IPS DF 4.7 (cell line): ENCODE measurements at regions not wholly inside any gene's neighbourhood (a gene's known extent, or its start where the extent isn't known, plus 50 kb on each side); places are given as distances from the start of the nearest gene placed in this dataset.

Source experiments
- DNase-seq: peaks from one replicate; pipeline ENCODE4 v3.0.0-alpha.2; 2013; ENCODE audit warnings: low spot score; ENCODE audit errors: extremely low read depth

DNA sequence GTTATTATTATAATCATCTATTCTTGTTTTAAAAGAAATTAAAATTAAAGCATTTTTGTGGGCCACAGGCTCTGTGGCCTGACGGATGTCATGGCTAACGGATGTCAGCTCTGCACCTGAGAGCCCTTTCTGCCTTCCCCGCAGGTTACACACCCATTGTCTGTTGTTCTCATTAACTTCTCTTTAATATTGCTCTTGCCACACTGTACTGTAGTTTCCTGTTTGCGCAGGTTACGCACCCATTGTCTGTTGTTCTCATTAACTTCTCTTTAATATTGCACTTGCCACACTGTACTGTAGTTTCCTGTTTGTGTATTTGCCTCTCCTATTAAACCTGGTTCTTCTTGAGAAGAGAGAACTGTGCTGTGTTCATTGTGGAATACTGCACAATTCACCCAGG, 294.4 kb upstream of the PLXNA2 start:
- no peak for DNase-seq

DNA sequence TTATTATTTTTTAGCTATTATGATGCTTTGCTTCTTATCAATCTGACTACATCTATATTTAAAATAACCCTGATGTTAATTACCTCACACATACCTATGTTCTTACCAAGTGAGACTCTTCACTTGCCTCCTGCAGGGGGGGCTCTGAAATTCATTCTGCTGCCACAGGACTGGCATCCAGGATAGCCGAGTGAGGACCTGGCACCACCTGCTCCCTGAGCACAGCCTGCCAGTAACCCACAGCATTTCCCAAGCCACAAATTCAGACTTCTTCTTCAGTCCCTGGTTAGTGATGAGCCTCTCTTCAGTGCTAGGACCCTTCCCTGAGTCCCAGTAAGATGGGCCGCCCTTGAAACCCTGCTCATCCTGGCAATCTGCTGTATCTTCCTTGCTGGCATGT, 296.5 kb upstream of the PLXNA2 start:
- DNase-seq: no peak

DNA sequence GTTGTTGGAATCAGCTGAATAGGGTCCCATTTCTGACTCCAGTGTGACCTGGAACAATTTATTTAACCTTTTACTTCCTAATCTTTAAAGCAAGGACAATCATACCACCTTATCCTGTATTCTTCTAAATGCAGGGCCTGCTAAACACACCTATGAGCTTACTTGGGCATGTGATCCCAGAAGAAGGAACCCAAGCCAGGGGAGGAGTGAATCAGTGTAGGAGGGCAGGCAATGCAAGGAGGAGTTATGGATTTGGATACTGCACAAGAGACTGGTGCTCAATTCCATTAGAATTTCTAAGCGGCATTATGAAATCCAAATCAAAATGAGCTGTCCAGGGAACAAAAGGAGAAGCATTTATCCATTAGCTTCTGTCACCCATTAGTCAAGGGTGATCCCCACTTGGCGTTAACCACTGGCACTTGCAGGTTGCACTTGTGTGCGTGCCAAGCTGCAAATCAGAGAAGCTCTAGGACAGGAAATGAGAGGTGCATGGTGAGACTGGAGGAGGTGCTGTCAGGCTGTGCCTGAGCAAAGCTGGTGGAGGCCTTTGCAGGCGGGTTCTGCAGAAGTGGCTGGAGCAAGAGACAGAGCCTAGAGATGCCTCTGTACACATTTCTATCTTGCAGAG, 297.2 kb upstream of the PLXNA2 start:
- no peak for DNase-seq

DNA sequence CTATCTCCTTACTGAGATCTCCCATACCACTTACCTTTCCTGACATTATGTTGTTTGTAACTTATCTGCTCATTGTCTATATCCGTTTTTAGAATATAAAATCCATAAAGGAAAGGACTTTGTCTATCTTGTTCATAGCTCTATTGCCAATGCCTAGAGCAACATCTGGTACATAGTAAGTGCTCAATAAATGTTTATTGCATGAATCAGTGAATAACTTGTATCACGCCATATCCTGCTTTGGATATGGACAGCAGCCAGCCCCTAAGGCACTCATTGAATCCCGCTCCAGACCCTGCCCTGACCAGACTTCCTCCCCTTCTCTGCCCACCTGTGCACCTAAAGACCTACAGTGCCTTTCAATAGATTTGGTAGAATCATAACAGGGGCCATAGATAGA, 298.1 kb upstream of the PLXNA2 start:
- DNase-seq: no peak

DNA sequence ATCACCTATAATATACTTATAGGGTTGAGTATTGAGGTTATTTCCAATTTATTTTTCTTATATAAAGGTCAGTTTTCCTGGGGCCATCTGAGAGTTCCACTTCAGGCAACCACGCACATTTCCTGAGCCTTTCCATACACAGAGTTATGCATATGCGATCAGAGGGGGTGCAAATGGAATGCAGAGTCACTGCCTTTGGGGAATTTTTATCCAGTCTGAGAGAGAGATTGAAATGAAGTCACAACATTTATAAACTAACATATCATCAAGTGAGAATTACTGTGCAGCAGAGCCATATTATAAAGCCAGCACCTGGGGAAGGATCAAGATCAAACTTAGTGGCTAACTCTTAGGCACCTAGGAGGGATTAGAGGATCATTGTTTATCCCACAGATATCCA, 299.9 kb upstream of the PLXNA2 start:
- no peak for DNase-seq

DNA sequence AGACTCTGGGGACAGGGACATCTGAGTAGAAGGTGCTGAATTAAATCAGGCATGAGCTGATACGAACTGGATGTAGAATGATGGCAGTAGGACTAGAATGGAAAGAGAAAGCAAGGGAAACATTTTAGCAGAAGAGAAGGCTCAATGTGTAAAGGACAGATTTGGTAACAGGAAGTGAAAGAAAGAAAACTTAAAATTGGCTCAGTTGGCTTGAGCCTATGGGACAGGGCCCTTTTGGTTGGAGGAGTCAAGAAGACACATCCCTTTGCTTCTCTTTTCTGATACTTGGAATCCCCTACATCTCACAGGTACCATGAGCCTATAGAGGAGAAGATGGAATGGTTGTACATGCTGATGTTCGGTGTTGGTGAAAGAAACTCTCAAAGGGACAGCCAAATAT, 300.6 kb upstream of the PLXNA2 start:
- DNase-seq: no peak

DNA sequence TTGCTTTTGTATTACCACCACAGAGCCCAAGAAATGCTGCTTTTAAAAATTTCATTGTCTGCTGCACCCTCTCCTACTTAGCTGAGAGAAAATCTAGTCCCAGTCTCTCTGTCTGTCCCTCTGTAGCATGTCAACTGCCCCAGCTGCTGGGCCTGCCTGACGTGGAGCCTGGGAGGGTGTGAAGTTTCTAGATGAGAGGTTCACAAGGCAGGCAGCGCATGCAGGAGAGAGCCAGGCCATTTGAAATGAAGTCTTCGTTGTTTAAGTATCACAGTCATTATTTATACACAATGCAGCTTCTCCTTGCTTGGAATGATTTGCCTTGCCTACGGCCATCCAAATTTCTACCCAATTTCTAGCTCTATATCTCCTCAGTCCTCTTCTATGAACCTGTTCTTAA, 306.8 kb upstream of the PLXNA2 start:
- no peak for DNase-seq

DNA sequence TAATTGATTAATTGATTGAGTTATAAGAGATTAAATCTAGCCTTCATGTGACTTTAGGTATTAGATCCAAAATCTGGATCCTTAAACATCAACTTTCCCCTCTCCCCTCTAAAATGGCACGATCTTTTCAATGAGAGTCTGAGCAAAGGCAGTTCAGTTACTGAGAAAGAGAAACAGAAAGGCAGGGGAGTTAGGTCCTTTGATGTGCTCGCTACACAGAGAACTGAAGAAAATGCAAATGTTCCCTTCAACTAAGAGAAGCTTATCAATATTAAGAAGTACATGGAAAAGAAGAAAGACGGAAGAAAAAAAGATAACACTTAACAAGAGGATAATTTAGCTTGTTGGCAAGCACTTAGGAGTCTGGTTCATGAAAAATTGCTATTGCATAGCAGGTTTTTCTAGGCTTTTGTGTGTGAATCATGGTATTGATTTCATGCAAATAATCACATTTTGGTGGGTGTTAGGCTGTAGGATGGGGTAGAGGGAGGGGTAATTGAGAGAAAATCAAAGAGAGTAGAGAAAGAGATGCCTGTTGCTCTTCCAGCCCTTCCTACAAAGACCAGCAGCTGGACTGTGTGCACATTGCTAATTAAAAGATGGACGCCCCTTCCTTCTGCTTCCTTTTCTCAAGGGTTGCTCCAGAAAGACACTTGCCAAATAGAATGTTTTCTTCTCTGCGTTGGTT, 307.6 kb upstream of the PLXNA2 start:
- DNase-seq: no peak

DNA sequence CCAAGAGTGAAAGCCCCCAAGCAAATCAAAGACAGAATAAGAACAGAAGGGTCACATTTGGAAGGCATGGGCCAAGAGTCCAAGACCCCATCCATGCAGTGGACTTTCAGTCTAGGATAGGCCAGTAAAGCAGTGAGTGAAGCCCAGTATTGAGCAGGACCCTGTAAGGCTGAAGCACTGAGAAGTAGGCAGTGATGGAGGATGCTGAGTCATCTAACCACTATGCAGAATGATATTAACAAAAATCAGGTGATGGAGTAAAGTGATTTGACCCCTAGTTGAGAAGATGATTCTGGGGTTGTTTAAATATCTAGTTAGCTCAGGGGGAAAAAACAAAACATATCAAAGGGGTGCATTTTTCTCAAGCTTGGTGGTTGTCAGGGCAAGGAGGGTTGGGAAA, 308.7 kb upstream of the PLXNA2 start:
- no peak for DNase-seq

DNA sequence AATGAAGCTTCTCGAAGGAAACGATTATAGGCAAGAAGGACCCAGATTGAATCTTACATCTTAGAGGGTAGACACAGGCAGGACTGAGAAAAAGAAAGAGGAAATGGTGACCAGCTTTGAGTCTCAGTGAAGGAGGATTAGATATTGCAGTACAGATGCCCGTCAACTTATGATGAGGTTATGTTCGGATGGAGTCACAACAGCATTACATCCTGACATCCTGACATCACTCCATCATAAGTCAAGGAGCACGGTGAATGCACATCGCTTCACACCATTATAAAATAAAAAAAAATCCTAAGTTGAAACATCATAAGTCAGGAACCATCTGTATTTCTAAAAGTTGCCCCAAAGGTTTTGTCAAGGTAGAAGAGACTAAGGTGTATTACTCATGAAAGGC, 312.3 kb upstream of the PLXNA2 start:
- no peak for DNase-seq

DNA sequence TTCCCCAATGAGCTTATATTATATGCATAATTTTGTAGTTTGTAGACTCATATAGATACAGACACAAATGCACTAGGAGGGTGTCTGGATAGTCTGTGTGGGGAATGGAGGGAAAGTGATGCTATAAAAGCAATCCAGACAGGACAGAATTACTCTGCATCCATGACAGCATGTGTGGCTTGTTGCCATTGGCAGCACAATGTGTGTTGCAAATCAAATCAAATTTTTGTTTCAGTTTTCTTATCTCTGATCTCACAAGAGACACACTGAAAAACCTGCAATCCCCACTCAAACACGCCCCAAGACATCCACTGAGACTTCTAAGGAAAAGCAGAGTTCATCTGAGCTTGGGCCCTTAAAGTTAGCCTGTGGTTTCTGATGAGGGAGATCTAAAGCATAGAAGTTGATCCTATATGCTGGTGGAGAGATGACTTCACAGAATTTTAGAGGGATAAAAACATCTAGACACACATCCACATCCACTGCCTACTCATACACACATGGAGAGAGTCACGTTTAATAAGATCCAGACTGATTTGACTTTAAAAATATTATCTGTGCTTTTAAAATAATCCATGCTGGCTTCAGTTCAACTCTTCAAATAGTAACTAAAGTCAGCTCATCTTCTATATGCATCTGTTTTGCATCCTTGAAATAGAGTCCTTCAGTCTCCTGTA, 313.0 kb upstream of the PLXNA2 start:
- DNase-seq: no peak

DNA sequence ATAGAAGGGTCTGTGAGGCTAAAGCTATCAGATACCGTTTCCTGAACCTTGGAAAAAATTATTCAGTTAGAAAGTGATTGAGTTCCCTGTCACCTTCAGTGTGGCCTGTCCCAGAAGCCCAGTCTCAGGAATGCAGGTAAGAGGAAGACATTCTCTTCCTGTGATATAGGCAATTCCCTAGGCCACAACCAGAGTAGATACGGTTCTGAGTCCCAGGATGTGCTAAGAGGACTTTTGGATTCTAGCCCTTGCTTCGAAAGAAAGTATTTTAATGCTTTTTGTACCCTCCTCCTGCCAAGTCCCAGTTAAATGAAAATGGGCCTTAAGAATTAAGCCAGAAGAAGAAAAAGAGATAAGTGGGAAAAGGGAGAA, 313.5 kb upstream of the PLXNA2 start:
- no peak for DNase-seq

DNA sequence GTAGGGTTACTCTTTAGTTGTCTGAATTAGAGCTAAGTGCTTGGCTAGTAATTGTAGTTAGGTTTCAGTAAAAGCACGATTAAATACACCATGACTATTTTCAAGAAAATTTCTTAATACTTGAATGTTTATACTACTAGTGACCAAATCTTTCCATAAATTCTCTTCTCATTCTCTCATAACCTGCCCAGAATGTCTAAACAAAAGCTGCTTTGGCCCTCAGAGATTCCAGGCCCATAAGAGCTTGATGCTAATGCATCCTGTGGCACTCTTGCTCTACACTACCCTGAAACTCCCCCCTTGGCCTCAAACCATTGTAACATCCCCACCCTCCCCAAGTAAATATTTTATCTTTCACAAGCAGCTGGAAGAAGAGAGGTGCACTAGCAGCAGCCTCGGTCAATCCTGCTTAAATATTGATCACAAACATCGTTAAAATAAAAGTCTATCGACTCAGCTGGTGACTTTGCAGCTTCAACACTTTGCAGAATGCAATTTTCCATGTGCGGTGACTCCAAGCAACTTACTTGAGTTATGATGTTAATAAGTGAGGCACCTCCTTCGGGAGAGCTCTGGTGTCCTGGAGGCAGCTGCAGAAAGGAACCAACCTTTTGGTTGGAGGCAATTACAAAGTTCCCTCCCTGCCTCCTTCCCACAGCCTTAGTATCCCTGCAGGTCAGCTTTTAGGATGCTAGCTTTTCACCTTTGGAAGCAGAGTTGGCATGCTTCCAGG, 315.6 kb upstream of the PLXNA2 start:
- no peak for DNase-seq

DNA sequence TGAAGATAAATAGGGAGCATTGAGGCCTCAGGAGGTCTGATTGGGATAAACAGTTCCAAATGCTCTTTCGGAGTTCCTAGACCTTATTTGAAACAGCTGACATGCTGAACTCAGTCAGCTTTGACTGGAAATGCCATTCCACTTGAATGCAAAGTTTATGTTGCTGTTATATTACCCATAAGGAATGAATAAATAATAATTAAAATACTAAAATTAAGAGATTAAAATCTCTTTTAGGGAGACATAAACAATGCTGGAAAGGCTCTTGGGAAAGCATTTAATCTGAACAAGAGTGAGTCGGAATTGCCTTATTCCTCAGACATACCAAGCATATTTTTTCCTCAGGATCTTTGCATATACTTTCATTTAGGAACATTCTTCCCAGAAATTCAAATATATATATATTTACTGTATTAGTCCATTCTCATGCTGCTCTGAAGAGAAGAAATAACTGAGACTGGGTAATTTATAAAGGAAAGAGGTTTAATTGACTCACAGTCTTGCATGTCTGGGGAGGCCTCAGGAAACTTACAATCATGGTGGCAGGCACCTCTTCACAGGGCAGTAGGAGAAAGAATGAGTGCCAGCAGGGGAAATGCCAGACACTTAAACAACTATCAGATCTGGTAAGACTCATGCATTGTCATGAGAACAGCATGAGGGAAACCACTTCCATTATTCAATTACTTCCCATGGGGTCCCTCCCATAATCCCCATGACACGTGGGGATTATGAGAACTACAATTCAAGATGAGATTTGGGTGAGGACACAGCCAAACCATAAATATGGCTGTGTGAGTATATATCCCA, 318.2 kb upstream of the PLXNA2 start:
- DNase-seq: no peak

DNA sequence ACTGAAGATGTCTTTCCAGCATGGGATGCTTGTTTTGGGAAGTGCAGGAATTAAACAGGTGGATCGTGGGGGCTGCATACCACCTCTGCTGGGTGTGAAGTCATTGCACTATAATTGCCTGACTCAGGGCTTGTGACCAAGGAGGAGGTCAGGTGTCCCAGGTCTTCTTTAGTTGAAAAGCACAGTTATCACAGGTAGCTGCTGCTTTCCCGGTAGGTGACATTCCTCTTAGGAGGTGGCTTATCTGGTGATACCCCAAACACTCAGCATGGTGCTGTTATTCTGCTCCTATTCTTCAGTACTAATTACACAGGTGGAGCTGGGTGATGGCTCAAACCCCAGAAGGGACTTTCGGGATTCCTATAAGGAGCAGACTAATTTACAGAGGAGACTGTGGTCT, 320.3 kb upstream of the PLXNA2 start:
- DNase-seq: no peak

DNA sequence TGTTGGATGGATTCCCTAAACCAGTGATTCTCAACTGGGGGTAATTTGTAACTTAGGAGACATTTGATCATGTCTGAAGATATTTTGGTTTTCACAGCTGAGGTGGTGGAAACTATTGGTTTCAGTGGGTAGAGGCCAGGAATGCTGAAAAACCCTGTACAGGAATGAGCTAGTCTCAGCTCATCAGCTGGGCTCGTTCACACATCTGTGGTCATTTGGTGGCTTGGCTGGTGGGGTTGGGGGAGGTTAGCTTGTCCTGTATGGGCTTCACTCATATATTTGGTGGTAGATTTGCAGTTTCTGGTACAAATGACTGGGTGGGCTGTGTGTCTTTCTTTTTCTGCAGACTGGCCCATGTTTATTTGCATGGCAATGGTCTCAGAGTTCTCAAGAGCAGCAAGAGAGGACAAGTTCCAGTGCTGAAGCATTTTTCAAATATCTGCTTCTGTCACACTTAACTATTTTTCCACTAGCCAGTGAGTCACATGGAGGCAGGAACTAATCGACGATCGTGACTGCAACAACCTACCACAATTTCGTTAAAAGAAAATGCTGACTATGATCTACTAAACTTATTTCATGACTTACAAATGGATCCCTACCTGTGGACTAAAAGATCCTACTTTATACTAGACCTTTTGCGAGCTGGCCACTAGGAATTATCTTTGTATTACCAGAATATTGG, 321.7 kb upstream of the PLXNA2 start:
- no peak for DNase-seq

DNA sequence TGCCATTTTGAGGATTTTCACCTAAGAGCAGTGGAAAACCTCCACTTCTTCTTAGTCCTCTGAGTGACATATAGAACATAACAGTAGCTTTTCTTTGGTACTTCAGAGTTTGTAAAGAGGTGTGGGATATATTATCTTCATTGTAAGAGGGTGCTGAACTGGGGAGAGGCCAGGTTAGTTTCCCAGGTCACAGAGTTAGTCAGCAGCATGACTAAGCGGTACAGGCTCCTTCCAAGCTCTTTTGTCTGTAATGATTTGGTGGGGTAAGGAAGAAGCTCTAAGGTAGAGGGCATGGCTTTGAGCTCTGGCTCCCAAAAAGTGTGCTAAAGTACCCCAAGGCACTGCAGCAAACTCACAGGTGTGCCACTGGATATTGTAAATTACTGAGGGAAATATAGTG, 325.0 kb upstream of the PLXNA2 start:
- no peak for DNase-seq

DNA sequence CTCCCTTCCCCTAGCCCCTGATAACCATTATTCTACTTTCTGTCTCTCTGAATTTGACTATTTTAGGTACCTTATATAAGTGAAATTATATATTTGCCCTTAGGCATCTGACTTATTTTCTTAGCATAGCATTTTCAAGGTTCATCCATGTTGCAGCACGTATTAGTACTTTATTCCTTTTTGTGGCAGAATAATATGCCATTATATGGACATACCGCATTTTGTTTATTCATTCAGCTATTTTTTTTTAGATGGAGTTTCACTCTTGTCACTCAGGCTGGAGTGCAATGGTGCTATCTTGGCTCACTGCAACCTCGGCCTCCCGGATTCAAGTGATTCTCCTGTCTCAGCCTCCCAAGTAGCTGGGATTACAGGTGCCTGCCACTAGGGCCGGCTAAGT, 326.2 kb upstream of the PLXNA2 start:
- DNase-seq: no peak

DNA sequence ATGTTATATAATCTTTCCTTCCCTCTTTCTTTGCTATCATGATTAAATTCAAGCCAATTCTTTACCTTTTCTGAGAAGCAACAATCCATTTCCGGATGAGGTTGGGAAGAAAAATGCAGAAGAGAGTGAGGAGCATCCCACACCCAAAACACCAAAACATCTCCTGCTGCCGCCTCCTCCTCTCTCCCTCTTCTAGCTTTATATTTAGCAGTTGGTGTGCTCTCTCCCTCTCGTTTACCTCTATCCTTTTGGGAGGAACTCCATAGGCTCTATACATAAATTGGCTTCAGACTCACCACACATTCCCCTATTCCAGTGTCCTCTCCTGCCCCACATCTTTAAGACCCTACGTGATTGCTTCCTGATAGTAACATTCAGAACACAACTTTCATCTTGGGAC, 332.2 kb upstream of the PLXNA2 start:
- no peak for DNase-seq

DNA sequence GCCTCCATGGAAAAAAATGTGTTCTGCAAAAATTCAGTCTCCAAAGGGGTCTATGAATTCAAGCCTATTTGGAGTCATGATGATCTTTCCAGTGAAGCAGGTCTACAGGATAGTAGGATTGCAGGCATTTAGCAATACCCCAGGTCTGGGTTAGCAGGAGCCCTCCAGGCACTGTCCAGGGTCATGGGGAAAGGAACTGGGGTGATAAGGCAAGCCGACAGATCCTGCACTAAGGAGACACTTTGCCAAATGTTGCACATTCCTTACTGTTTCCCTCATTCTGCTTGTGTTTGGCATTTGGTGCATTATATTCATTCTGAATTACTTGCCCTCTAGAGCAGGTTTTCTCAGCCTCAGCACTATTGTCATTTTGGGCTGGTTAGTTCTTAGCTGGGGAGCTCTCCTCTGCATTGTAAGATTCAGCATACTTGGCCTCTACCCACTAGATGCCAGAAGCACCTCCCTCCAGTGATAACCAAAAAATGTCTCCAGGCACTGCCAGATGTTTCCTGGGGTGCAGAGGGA, 333.3 kb upstream of the PLXNA2 start:
- no peak for DNase-seq

DNA sequence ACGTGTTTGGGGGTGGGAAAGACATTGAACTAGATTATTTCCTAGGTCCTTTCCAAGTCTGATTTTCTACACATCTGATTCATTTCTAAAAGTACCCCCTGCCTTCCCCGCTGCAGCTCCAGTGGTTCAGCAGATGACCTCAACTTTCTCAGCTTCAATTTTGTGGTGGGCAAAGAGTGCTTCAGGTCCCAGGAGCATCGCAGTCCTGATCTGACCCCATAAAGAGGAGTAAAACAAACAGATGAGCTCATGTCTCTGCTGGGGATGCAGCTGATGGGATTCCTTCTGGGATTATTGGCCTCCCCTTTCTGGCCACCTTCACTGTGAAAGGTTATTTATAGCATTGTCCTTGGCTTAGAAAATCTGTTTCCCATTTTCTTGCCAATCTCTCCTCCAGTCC, 337.0 kb upstream of the PLXNA2 start:
- DNase-seq: no peak
